GM12891 (cell line): ENCODE measurements at regions not wholly inside any gene's neighbourhood (a gene's known extent, or its start where the extent isn't known, plus 50 kb on each side); places are given as distances from the start of the nearest gene placed in this dataset.
"Not testable (repeated sequence)": the region's sequence is repeated elsewhere in the genome, so short reads cannot be mapped to it uniquely, and the experiment has no call there.

ENCODE experiments used
- DNase-seq: peaks from one replicate; pipeline ENCODE4 v3.0.0; 2011; ENCODE audit warnings: low spot score; ENCODE audit not compliant: insufficient read length
- FAIRE-seq: peaks from 2 replicates; lab custom pipeline; 2011; peaks lifted over from hg19 to GRCh38; lab: Jason Lieb, UNC
- PAX5 ChIP-seq: IDR thresholded peaks from 2 replicates; pipeline ENCODE4 v1.6.1; 2011; ENCODE audit warnings: low read length, moderate library complexity, mild to moderate bottlenecking; ENCODE audit not compliant: insufficient read depth, severe bottlenecking
- POLR2A ChIP-seq: IDR thresholded peaks from 2 replicates; pipeline ENCODE4 v1.6.1; 2011; ENCODE audit warnings: low read depth, low read length, control low read depth
- POLR2AphosphoS5 ChIP-seq: IDR thresholded peaks from 2 replicates; pipeline ENCODE4 v1.6.1; 2011; ENCODE audit warnings: low read depth, low read length, control low read depth
- POU2F2 ChIP-seq: IDR thresholded peaks from 2 replicates; pipeline ENCODE4 v1.6.1; 2011; ENCODE audit warnings: low read depth, mild to moderate bottlenecking, control low read depth, low read length, moderate library complexity
- SPI1 ChIP-seq: IDR thresholded peaks from 2 replicates; pipeline ENCODE4 v1.6.1; 2011; ENCODE audit warnings: low read depth, low read length, control low read depth
- TAF1 ChIP-seq: IDR thresholded peaks from 2 replicates; pipeline ENCODE4 v1.6.1; 2011; ENCODE audit warnings: low read depth, low read length, control low read depth

DNA sequence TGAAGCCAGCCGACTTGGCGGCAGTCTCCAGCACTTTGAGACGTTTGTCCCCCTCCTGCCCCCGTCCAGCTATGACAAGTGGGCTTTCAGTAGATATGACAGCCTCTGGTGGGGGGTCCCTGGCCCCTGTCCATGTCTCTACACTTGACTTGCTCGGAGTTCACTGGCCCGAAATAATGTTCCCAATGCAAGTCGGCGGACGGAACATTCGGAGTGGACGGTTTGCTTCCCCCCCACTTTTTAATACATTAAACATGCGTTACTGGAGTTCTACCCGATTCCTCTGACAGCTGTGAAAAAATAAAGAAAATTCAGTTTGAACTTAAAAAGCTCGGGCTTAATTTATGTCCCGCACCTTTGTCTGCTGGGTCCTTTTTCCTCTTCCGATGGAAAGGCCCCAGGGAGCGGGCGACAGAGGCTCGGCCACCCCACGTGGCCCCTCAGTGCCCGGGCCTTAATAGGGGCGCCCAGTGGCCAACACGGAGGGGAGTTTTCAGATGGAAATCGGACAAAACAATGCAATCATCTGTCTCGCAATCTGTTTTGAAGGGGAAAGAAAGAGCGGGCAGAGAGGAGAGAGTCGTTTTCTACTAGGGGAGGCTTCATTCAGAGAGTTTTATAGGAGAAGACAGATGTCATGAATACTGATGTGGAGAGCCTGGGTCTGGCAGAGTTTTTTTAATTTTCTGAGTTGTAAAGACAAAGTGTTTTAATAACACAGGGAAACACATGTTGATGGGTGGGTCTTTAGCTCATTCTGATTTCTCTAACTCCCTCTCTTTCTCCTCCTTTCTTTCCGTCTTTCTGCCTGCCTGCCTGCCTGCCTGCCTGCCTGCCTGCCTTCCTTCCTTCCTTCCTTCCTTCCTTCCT, 50.2 kb downstream of the SMIM38 start:
- FAIRE-seq (no peak), DNase-seq (no peak)
- TF ChIP-seq POLR2A (no peak), POU2F2 (no peak), PAX5 (no peak), POLR2AphosphoS5 (no peak), SPI1 (no peak)

DNA sequence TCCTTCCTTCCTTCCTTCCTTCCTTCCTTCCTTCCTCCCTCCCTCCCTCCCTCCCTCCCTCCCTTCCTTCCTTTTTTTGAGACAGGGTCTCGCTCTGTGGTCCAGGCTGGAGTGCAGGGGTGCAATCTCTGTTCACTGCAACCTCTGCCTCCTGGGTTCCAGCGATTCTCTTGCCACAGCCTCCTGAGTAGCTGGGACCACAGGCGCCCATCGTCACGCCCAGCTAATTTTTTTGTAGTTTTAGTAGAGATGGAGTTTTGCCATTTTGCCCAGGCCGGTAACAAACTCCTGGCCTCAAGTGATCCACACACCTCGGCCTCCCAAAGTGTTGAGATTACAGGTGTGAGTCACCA, 50.9 kb downstream of the SMIM38 start:
- not testable (repeated sequence) for DNase-seq

DNA sequence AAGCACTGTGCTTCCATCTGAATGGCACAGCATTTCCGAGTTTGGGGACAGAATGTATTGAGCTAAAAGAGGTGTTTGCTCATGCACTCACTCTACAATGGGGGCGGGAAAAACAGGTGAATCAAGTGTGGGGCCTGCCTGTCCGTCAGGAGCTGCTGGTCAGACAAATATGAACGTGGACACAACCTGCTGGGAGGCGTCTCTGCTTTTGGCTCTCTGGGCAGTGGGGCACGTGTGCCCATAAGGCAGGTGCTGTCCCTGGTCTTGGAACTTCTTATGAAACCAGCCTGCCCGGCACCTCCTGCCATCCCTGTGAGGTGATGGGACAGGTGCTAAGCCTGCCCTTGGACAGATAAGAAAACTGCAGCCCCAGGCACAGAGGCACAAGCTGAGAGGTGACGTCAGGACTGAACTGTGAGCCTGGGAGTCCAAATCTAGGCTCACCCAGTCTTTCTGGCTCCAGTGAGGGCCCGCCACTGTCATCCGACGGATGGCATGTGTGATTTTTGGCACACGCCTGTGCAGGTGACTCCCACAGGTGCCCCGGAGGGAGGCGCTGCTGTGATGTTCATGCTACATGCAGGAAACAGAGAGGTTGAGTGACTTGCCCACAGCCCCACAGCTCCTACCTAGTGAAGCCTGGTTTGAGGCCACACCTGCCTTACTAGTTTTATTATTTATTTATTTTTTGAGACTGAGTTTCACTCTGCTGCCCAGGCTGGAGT, 51.6 kb downstream of the SMIM38 start:
- TF ChIP-seq PAX5 = no peak
- no peak for TF ChIP-seq POLR2AphosphoS5
- TF ChIP-seq SPI1 = no peak
- TF ChIP-seq POLR2A = no peak
- no peak for TF ChIP-seq TAF1
- no peak for TF ChIP-seq POU2F2
- DNase-seq (no peak), FAIRE-seq (no peak)

More for the DNA sequence above, 50.9 kb downstream of the SMIM38 start:
- not testable (repeated sequence) for FAIRE-seq

DNA sequence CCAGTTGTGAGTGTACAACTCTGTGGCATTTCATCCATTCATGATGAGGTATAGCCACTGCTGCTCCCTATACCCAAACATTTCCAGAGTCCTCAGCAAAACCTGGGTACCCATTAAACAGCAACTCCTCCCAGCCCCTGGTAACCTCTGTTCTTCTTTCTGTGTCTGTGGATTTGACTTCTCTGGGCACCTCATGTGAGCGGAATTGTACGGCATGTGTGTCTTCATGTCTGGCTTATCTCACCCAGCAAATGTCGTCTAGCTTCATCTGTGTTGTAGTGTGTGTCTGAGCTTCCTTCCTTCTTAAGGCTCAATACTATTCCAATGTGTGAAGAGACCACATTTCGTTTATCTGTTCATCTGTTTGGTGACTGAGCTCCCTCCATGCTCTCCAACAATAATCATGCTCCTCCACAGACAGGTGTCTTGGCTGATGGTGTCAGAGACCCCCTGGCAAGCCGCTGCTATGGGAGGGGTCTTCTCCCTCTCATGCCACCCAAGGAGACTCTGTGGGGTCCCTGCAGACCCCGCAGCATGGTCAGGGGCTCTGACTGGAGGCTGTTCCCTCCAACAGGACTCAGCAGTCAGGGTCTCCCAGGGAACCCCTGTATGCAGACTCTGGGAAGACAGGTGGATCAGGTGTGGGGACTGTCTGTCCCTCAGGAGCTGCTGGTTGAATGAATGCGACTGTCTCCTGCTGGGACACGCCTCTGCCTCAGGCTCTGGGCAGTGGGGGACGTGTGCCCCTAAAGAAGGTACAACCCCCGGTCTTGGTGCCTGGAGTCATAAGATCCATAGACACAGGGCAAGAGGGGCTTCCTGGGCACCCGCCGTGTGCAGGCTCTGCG, 52.7 kb downstream of the SMIM38 start:
- no peak for DNase-seq
- TF ChIP-seq TAF1 (no peak), PAX5 (no peak), POLR2AphosphoS5 (no peak), POU2F2 (no peak), POLR2A (no peak), SPI1 (no peak)
- FAIRE-seq = no peak

DNA sequence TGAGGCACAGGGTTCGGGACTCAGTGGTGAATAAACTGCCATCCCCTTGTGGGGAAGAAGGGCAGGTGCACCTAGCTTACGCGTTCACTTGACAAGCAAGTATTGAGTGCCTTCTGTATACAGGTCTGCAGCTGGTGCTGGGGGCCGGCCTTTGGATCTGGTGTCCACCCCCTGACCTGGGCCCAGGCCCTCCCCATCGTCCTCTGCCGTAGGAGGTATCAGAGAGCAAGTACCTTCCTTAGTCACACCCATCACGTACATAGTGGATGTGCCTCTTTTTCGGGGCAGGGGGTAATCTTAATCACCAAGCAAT, 53.3 kb downstream of the SMIM38 start:
- TF ChIP-seq POLR2AphosphoS5 = no peak
- TF ChIP-seq TAF1 = no peak
- no peak for TF ChIP-seq POLR2A
- no peak for TF ChIP-seq POU2F2
- no peak for TF ChIP-seq SPI1
- TF ChIP-seq PAX5 = no peak
- DNase-seq (no peak), FAIRE-seq (no peak)

DNA sequence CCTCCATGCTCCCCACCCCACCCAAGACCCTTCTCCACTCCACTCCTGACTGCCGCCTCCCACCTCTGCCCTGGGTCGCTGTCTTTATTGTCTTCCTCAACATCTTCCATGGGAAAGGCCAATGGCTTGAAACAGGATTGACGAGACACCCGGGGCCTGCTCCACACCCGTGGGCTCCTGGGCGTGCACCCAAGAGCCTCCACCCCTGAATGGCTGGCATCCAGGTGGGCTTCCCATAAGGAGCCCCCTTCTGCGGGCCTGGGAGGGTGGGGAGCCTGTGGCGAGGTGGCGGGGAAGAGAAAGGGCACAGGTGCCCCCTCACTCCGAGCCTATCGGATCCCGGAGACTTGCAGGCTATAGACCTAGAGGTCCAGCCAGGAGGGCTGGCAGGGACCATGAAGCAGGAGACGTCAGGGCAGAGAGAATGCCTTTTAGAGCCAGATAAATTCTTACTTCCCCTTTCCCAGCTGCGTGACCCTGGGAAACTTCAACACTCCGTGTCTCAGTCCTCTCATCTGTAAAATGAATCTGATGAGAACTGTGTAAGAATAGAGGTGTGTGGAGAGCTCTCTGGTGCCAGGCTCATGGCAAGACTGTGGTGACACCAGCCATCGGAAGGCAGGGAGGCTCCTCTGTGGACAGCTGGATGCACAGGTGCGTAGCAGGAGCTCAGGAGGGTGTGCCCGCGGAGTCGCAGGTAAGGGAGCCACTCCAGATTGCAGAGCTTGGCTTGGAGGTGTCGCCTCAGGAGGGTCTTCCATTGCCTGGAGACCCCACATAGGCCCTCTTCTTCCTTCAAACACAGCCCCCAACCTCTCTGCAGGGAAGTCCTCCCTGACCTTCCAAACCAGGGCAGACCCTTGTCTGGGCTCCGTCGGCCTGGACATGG, 53.9 kb downstream of the SMIM38 start:
- no peak for FAIRE-seq
- DNase-seq = no peak
- TF ChIP-seq TAF1 (no peak), POLR2AphosphoS5 (no peak), SPI1 (no peak), POU2F2 (no peak), PAX5 (no peak), POLR2A (no peak)

DNA sequence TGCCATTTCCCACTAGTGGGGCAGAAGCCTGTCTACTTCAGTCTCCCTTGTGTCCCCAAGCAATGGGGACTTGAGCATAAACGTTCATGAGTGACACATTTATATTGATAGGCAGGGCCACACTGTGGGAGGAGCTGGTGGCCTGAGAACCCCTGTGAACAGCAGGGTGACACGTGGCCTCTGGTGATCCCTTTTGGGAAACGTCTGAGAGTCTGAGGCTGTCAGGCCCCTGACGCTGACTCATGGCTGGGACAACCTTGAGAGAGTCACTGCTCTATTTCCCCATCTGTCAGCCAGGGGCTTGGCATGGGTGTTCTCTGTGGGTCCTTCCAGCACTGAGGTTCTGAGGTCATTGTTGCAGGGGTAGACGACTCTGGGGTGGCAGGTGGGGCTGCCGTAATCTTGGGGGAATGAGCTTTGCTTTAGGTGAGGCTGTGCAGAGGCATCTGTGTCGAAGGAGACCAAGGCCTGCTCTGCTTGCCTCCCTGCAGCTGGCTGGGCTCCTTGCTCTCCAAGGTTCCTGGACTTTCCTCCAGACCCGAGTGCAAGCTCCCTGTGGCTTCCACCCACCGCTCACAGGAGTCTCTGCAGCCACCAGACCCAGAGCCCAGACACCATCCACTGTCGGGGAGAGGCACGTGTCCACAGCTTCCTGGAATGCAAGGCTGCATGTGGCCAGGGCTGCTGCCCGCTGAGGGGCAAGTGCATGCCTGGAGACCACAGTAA, 54.7 kb downstream of the SMIM38 start:
- DNase-seq (no peak), FAIRE-seq (no peak)
- TF ChIP-seq POLR2AphosphoS5 (no peak), SPI1 (no peak), POLR2A (no peak), TAF1 (no peak), PAX5 (no peak), POU2F2 (no peak)

DNA sequence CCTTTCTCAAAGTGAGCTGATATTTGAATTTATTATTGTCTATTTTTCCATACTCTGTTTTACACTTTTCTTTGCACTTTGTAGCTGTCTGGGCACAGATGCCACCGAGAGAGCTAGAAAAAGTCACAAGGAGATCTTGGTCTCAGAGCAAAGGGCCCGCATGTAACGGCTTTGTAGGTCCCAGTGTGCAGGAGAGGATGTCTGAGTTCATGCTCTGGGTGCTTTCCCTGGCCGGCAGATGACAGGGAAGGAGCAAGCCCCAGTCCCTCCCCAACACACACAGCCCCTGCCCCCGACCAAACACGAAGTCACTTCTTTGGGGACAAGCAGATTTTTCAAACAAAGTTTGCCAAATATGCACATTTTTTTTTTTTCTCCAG, 55.8 kb downstream of the SMIM38 start:
- TF ChIP-seq TAF1 (no peak), POLR2AphosphoS5 (no peak), POU2F2 (no peak), PAX5 (no peak), SPI1 (no peak), POLR2A (no peak)
- FAIRE-seq (no peak), DNase-seq (no peak)

DNA sequence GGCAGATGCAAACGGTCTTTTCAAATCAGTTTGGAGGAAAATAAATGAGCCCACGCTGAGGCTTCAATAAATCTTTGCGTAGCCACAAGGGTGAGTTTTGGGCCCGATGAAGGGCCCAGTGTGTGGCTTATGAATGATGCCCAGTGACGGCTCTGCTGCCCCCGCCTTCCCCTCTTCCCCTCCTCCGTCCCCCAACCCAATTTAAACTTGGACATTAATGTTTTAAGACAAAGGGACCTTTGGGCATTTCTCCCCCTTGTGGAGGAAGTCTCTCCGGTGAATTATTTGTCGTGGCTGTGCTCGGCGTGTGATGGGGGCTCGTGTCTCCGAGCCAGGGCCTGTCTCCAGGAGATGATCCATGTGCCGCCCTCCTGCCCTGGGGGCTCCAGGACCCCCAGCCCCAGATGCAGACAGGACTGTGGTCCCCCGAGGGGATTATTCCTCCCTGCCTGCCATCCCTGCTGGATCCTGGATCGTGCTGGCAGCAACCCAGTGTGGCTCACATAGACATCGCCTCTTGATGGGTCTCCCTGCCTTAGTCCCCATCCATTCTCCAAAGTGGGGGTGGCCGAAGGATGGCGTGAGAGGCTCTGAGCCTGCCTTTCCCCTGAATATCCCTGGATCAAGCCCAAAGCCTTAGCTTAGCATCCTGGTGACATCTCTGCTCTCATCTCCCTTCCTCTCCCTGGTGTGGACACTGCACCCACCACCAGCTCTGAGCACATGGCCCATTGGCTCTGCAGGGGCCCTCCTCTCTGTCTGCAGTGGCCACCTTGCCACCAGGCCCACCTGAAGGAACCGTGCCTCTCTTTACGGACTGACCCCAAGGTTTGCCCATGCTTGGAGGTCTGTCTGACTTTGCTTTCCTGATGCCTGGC, 56.4 kb downstream of the SMIM38 start:
- TF ChIP-seq PAX5 (no peak), POLR2AphosphoS5 (no peak), POU2F2 (no peak), SPI1 (no peak), POLR2A (no peak), TAF1 (no peak)
- DNase-seq (no peak), FAIRE-seq (no peak)
